GM18511 (cell line): ENCODE measurements at regions not wholly inside any gene's neighbourhood (a gene's known extent, or its start where the extent isn't known, plus 50 kb on each side); places are given as distances from the start of the nearest gene placed in this dataset.

Experiments
- ATAC-seq: cut with Tn5 transposase; IDR thresholded peaks from one replicate; pipeline ENCODE4 v1.9.1; 2021; ENCODE audit warnings: mild to moderate bottlenecking, moderate library complexity; ENCODE audit not compliant: unreplicated experiment

DNA sequence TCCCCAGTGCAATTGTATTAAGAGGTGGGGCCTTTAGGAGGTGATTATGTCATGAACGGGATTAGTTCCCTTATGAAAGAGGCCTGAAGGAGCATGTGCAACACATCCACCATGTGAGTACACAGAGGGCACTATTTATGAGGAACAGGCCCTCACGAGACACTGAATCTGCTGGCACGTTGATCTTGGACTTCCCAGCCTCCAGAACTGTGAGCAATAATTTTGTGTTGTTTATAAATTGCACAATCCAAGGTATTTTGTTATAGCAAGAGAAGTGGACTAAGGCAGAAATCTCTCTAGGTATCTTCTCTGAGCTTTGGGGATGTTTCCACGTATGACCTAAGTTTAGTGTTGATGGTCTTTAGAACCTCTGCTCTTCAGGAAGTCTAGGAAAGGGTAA lies 149.3 kb upstream of the CBLB start:
- ATAC-seq = no peak

DNA sequence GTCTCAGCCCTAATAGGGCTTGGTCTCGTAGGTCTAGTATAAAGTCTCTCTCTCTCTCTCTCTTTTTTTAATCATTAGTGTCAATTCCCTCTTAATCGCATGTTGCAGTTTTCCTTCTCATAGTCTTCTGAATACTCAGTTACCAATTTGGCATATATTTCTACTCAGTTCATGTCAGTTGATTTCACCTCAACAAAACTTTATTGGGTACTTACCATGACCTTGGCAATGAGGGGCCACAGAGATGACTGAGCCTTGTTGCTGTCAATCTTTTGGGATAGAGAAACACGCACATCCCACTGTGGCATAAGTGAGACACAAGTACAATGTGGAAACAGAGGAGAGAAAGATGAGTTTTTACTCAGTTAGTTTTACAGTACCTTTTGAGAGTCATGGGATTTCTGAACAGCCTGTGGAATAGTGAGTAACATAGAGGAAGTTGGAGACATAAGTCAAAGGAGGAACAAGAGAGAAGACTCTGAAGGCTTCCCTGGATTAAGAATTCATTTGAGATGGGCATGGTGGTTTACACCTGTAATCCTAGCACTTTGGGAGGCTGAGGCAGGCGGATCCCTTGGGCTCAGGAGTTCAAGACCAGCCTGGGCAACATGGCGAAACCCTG lies 150.2 kb upstream of the CBLB start:
- no peak for ATAC-seq

DNA sequence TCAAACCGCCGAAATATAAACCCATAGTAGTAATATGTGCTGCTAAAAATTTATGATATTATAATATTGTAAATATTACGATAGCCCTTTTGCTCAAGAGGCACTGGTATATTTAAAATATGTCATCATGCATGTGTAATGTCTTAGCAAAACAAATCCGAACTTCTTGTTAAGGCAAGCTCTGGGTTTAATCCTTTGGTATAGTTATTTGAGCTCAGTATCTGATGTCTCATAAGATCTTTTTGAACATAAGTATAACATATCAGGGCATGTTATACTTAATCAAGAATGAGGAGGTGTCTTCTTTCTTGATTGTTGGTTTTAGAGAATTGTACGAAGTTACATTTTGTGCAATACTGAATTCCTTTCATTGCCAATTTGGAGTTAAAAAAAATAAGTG lies 154.1 kb upstream of the CBLB start:
- no peak for ATAC-seq

DNA sequence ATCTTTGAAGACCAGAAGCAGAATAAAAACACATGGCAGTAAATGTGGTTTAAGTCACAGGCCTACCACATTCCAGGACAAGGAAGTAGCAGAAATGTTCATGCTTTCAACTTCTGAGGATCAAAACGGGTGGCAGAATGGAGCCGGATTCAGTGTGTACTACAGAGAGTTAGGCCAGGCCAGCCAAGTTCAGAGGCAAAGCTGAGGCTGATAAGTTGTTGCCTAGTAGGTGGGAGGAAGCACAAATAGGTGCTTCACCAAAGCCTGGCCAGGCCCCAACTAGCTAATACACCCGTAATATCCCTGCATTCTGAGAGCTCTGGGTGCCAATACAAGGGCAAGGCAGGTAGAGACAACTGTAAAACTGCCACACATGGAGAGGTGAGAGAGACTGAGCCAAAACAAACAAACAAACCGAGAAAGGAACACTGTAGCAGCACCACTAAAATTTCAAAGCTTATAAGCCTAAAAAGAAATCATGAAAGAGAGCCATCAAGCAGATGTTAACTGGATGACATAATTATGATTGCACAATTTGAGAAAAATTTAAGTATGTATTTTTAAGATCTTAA lies 156.4 kb upstream of the CBLB start:
- no peak for ATAC-seq

DNA sequence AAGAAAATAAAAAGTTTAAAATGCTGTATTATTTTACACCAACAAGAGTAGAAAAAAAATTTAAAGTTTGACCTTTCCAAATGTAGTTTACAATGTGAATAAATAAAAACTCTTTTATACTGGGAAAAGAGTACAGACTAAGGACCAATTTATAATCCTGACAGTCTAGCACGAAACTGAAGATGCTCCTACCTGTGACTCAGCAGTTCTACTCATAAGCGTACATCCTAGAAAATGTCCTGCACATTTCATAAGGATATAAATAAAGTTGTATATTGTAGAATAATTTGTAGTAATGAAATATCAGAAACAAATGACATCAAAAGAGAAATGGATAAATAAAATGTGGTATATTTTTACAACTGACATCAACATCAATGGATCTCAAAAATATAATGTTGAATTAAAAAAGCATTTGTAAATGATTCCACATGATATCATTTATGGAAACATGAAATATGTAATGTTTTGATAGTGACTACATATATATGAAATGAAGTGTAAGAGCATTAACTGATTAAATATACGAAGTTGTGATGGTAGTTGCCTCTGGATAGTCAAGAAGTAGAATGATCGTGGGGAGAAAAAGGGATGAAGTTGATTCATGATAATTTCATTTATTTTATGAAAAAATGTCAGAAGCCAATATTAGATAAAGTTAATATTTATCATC lies 161.3 kb upstream of the CBLB start:
- ATAC-seq = no peak

DNA sequence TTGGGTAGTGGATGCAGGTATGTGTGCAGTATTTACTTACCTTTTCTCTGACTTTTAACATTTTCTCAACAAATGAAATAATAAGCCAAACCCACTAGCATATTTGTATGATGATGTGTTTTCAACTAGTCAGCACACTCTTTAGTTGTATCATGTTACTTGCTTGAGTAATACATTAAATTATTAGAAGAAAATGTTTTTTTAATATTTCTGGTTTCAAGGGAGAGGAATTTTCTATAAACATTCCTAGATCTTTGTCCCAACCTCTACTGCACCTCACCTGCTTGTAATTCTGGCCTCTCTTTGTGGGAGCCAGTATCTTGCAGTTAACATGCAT lies 161.8 kb upstream of the CBLB start:
- ATAC-seq = no peak

DNA sequence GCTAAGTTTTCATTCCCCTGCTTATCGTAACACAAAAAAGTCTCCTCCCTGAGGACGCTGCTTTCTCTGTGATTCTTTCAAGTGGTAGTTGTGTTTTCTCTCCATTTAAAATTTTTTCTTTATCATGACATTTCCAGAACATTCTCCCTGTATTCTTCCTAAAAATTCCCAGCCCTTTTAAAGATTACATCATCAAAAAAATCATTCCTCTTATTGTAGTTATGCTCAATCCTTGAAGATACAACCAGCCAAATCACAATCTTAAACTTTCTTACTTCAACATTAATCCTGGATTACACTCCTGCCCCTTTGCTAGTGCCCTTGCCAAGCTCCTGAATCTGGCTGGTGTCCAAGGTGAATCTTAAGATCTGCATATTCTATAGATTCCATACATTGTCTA lies 163.7 kb upstream of the CBLB start:
- ATAC-seq = no peak

DNA sequence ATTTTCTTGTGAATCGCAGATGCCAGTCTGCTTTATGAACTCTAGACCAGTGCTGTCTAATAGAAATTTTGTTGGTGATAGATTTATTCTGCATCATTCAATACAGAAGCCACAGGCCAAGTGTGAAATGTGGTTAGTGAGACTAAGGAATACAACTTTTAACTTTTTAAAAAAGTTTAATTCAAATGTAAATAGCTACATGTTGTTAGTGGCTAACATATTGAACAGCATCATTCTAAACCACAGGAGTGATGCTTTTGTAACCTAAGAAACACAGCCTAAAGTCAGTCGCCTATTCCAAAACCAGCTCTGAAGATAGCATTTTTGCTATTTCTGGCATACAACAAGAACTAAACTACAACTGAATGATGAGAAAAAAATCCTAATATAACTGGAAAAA lies 164.8 kb upstream of the CBLB start:
- ATAC-seq = no peak

DNA sequence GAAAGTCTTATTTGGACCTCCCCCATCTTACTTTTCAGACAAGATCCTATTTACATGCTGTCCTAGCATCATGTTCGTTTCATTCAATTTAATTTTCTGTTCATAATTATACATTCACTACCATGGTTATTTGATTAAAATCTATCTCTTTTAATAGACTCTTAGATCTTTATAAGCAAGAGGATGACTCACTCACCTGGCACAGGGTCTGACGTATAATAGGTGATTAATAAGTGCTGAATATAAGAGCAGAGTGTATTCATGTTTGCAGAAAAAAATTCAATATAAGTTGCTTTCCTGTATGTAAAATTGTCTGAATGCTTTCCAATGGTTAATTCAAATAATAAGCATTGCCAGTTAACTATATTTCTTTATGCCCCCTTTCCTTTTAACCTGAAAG lies 165.5 kb upstream of the CBLB start:
- no peak for ATAC-seq

DNA sequence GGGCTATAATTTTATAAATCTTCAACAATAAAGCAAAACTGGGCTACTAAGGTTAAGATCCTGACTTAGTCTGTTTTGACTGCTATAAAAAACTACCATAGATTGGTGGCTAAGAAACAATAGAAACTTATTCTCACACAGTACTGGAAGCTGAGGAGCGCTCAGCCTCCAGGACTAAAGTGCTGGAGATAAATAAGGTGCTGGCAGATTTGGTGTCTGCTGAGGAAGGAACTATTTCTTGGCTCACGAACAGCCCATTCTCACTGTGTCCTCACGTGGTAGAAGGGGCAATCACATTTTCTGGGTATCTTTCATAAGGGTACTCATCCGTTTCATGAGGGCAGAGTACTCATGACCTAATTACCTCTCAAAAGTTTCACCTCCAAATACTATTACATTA lies 166.8 kb upstream of the CBLB start:
- ATAC-seq = no peak

DNA sequence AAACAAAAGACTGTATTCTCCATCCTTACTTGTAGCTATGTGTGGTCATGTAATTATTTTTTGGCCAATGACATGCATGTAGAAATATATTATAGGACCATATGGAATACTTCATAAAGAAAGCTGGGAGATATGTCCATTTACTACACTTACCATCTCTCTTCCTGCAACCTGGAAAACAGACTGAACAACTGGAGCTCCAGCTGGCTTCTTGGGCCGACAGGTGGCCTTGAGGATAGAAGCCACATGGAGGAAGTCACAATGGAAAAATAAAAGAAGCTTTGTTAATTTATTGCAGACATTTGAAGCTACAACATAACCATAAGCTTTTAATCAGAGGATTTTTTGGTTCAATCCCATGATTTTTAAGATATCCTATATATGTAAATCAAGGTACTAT lies 167.9 kb upstream of the CBLB start:
- ATAC-seq = no peak

DNA sequence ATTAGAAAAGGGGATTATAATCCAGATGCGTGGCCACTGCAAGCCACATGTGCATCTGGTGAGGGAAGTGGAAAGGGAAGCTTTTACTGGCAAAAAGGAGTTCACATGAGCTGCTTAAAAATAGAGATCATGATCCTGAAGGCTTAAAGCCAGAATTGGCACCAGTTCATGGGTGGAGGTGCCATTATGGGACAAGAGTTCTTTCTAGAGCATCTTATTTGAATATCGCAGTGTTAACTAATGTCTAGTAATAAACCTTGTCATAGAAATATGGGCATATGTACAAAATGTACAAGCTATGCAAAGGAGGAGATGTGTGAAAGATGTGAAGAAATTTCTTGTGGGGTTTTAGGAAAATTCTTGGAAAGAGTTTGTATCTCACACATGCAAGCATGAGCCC lies 178.4 kb upstream of the CBLB start:
- ATAC-seq = no peak

DNA sequence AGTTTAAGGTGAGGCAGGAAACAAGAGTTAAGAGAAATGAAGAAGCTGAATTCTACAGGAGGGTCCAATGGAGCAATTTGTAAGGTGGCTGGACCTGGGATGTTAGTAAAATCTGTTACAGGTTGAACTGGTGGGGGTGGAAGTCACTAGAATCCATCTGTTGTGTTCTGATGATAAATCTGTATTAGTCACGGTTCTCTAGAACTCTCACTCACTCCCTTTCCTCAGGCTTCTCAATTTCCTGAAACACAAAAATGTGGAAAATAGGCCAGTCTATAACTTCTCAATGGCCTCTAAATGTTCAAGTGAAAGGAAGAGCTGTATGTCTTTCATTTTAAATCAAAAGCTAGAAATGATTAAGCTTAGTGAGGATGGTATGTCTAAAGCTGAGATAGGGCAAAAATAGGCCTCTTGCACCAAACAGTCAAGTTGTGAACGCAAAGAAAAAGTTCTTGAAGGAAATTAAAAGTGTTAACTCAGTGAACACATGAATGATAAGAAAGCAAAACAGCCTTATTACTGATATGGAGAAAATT lies 180.2 kb upstream of the CBLB start:
- ATAC-seq = no peak

DNA sequence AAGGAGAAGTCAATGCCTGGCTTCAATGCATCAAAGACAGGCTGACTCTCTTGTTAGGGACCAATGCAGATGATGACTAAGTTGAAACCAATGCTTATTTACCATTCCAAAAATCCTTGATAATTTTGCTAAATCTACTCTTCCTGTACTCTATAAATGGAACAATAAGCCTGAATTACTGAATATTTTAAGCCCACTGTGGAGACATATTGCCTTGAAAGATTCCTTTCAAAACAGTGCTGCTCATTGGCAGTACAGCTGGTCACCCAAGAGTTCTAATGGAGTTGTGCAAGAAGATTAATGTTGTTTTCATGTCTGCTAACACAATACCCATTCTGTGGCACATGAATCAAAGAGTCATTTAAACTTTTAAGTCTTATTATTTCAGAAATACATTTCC lies 181.0 kb upstream of the CBLB start:
- no peak for ATAC-seq

DNA sequence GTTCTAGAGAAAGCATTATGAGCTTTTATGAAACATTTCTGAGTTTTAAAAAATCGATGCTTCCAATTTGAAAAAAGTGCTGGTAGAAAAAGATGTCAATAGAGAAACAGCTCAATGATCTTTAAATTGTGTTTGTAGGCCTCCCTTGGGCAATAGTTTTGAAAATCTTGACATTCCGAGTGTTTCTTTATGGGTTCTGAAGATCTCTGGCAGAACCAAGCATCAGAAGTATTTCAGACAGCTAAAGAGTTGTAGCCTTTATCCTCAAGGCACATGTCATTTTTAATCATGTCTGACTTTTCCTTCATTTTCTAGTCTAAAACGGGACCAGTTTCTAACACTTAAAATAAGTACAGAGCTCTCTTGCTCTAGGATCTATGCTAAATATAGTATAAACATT lies 188.1 kb upstream of the CBLB start:
- ATAC-seq = no peak

DNA sequence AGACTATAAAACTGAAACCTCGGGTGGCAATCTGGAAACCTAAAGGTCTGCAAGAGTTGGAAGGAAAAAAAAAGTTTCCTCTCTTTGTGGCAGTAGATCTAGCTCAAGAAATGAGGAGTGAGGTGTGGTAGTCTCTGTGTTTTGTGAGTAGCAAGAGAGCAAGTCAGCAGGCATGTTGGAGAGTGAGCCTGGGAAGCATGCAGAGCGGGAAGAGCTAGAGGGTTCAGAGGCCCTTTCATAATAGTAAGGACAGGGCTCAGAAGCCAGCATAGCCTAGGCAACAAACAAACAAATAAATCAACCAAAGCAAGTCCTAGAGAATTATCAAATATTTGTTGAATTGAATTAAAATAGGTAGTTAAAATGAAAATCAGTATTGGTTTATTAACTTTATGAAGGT lies 189.7 kb upstream of the CBLB start:
- no peak for ATAC-seq

DNA sequence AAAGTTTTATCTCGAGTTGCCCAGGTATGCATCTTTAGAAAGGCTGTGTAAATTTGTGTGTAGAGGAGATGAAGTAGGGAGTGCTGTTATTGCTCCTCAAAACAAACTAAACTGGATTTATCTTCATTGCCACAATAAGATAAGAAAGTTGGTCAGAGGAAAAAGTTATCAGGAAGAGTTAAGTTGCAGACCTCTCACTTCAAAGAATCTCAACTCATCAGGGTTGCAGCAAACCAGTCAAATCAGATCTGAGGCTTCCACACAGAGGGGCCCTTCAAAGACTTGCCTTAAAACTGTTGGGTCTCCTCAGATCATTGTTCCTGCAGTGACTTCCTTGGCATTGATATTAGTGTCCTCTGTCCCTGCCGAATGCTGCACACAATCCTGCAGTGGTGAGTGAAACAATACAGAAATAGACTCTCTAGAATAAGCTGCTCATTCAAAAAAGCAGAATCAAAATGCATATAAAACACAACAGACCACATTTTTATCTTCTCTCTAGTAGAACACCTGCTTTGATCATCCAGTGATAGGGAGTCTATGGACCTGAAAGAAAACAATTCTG lies 191.2 kb upstream of the CBLB start:
- ATAC-seq = no peak

DNA sequence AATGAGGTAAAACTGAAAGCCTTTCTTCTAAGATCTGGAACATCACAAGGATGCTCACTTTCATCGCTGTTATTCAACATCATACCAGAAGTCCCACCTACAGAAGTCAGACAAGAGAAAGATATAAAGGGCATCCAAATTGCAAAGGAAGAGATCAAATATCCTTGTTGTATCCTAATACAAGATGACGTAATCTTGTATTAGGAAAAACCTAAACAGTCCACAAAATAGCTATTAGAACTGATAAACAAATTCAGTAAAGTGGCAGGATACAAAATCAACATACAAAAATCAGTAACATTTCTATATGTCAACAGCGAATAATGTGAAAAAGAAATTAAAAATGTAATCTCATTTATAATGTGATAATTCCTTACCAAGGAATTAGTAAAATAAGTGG lies 195.1 kb upstream of the CBLB start:
- ATAC-seq = no peak

DNA sequence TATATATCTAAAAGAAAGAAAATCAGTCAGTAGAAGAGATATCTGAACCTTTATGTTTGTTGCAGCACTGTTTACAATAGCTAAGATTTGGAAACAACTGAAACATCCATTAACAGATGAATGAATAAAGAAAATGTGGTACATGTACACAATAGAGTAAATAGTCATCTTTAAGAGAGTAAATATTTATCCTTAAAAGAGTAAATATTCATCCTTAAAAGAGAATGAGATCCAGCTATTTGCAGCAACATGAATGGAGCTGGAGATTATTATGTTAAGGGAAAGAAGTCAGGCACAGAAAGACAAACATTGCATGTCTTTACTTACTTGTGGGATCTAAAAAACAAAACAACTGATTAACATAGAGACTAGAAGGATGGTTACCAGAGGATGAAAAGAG lies 197.0 kb upstream of the CBLB start:
- ATAC-seq = no peak

DNA sequence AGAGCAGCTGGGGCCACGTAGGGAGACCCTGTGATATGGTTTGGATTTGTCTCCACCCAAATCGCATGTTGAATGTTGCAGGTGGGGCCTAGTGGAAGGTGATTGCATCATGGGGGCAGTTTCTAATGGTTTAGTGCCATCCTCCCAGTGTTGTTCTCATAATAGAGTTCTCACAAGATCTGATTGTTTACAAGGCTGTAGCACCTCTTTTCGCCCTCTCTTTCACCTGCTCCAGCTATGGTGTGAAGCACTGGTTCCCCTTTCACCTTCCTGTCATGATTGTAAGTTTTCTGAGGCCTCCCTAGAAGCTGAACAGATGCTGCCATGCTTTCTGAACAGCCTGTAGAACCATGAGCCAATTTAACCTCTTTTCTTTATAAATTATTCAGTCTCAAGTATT lies 198.9 kb upstream of the CBLB start:
- ATAC-seq = peak; percentile 85

DNA sequence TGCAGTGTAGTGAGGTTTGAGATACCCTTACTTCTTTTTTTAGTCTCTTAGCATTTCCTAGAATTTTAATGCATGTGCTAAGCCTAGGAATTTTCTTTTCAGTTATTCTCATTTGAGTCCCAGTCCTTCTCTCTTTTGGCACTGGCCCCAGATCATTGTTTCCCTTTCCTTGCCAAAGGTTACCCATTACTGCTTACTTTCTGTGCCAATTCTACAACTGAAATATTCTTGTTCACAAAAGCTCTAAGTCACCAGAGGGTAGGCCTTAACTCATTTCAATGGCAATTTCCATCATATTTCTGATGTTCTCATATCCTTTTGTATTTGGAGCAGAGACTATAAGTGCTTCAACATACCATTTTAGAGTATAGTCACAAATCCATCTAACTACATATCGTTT lies 199.6 kb upstream of the CBLB start:
- ATAC-seq = no peak

DNA sequence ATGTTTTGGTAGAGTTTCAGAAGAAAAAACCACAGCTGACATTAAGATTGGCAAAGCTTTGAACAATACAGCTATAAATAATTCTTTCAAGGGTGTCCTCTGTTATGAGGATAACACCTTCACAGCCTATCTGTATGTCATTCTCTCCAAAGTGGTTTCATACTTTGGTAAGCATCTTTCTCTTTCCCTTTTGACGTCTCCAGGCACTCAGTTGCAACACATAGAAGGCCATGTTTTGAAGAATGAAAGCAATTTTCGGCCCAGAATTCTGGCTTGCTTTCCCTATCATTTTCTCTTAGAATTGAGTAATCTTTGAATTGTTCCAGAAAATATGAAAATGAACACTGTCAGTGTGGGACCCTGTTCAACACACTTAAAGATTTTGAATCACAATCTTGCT lies 200.0 kb upstream of the CBLB start:
- peak; percentile 91 for ATAC-seq
